Activated CD4-positive, alpha-beta T cell treated with anti-CD3 and anti-CD28 coated beads, Interleukin-2, amount 50 U/mL, for 16 hours (primary cell): ENCODE measurements at regions not wholly inside any gene's neighbourhood (a gene's known extent, or its start where the extent isn't known, plus 50 kb on each side); places are given as distances from the start of the nearest gene placed in this dataset.

Experiments used
- DNase-seq: peaks from one replicate; pipeline ENCODE4 v3.0.0-alpha.2; 2020

DNA sequence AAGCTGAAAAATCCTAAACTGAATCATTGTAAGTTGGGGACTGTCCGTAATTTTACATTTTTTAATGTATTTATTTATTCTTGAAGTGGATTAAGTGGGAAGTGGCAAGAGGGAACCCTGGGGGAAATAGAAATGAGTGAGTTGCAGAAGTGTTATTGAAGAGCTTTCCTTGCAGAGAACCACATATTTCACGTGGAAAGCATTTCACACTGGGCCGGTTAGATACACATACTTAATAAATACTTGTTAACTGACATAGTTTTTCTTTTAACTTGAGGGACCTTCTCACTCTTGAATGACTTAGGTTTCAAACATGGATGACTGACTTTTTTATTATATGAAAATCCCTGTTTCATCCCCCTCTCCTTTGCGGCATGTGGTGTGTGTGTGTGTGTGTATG lies 239.3 kb downstream of the LMO4 start:
- DNase-seq: no peak

DNA sequence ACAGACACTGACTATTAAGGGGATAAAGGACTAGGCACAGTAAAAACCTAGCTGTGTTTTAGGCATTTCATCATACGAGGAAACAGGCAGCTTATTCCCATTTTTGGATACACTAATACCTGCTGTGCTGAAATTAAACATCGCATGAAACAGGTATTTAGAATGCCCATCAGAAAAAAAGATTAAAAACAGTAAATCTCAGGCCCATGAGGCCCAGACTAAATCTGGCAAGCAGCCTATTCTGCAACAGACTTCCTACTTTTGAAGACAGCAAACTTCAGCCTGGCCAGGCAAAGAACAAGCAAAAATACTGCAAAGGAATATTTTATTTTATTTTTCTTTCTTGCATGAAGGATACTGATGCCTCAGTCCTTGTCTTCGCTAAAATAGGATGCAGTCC lies 240.2 kb downstream of the LMO4 start:
- DNase-seq: no peak

DNA sequence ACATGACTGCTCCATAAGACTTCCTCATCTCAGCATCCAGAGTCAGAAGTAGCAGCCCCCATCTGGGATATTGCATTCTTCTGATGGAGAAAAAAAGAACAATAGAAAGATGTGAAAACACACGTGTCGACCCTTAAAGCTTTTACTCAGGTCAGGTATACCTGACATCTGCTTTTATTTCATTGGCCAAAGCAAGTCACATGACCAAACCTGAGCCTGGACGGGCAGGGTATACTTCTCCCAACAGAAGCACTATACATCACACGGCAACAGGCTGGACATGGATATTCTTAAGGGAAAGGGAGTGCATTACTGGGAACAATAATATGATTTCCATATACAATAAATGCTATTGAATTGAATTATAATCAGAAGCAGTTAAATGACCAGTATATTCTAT lies 243.3 kb downstream of the LMO4 start:
- no peak for DNase-seq

DNA sequence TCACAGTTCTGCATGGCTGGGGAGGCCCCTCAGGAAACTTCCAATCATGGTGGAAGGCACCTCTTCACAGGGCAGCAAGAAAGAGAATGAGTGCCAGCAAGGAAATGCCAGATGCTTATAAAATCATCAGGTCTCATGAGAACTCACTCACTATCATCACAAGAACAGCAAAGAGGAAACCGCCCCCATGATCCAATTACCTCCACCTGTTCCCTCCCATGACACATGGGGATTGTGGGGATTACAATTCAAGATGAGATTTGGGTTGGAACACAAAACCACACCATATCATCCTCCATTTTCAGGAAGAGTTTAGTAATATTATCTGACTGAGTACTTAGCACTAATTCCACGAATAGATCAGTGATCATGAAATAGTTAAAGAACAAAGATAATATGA lies 244.2 kb downstream of the LMO4 start:
- DNase-seq: no peak

DNA sequence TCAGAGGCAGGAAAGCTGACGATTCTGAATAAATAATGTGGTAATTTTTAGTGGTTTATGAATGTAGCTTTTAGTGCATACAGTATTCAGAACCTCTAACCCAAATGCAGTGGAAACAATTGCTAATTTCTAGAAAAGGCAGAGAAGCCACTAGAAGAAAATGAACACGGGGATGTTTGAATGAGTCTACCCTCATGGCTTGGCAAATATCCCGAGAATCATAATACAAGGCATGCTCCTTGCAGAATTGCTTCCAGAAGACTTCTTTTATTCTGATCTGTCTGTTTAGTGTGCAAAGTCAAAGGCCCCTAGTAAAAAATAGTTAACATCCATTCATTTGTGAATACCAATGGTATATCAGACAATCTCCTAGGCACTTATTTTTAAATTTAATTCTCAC lies 246.8 kb downstream of the LMO4 start:
- no peak for DNase-seq

DNA sequence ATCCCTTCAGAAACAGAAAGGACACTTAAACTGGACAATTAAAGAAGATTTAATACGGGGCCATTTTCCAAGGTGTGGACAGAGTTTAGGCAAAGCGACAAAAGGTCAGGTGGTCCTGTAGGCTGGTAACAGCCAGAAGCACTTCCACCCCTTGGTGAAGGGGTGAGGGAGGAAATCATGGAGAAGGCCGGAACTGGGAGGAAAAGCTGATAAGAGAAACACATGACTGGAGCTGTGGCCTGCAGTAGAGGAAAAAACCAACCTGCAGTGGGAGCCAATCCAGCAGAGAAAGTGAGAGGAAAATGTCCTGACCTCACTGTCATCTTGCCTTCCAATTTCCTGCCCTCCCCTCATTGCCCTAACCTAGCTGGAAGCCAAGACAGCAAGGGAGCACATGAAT lies 249.8 kb downstream of the LMO4 start:
- DNase-seq: no peak

DNA sequence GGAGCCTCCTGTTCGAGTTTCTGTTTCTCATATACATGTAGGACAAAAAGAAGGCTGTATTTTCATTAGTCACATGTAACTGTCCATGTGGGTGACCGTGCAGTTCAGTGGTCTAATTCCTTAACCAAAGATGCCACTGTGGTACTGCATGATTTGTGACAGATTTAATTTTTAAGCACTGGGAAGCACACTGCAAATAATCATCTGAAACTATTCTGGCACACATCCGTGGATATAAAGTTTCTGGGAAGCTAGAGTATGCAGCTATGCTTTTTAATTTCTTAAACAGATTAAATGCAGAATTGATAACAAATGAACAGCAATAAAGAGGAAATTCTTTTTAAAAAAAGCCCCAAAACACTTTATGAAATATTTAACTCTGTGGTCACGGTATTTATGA lies 254.8 kb downstream of the LMO4 start:
- DNase-seq: no peak

DNA sequence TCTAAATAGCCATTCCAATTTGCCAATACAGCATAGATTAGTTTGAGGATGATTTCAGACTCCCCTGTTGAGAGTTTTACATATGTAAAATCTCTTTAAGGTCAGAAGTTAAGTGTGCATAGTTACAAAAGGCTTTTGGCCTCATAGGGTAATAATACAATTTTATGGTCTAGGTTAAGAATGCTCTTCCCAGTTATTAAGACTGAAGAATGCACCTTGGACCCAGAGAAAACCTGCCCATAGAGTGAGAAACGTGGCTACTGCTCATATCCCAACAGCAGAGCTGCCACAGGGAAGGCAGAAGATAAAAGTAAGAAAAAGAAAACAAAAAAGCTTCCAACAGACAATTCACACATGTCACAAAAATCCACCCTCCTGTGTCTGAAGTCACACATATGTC lies 255.9 kb downstream of the LMO4 start:
- DNase-seq: no peak

DNA sequence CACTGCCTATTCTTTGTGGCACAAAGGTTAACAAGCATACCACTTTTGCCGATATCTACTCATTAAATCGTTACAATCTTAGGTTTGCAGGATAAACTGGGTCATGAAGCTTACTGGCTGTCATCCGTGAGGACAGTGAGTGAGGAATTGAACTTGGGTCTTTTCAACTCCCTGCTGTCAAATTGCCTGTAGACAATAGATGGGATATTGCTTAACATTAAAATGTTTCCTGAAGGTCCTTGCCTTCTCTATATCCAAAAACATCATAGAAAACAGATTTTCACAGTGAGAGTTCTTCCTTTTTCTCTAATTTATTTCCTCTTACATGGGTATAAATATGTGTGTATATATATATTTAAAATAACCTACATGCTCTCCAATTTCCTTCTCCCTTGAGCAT lies 257.8 kb downstream of the LMO4 start:
- DNase-seq: no peak

DNA sequence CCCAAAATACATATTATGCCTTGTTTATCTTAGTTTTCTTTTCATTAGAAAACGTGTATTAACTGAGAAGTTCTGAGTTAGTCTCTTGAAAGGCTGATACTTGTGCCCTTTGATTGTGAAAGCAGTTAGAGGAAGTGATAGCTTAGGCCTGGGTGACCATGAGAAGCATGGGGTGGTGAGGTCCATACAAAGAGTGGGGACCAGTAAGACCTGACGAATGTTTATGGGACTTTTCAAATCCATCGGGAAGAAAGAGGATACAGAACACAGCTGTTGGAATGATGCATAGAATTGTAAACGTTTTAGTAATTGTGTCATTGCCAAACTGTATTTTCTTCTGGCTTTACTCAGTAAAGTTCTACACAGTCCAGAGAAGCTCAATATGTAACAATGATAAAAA lies 259.8 kb downstream of the LMO4 start:
- no peak for DNase-seq

DNA sequence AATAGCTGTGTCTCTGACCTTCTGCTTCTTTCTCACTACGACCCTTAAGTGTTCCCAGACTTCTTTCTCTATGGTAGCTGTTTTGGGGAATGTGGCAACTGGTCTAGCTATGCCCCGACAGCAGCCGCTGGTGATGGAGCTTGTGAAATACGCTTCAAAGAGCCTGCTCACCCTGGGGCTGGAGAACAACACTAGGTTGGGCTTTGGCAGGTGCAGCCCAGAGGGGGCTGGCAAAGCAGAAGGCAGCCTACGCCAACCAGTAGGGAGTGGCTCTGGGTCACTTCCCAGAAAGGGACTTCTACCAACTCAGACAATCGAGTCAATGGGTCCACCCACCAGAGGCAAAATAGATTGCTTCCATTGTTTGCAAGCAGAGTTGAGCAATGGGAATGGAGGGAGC lies 262.8 kb downstream of the LMO4 start:
- DNase-seq: no peak

DNA sequence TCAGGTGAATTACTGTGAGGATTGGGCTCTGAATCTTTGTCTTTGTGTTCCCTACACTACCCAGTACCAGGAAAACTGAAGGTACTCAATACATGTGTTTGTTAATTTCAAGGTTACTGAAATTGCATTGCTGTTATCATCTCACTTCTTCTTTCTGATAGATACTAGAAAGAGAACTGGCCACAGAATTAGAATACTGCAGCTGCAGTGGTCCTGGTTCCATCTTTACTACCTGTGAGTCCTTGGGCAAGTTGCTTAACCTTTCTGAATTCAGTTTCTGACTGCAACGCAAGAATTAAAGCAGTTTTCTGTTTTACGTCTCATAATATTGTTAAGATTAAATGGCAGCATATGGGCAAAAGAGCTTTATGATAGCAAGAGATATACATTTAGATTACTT lies 263.5 kb downstream of the LMO4 start:
- no peak for DNase-seq

DNA sequence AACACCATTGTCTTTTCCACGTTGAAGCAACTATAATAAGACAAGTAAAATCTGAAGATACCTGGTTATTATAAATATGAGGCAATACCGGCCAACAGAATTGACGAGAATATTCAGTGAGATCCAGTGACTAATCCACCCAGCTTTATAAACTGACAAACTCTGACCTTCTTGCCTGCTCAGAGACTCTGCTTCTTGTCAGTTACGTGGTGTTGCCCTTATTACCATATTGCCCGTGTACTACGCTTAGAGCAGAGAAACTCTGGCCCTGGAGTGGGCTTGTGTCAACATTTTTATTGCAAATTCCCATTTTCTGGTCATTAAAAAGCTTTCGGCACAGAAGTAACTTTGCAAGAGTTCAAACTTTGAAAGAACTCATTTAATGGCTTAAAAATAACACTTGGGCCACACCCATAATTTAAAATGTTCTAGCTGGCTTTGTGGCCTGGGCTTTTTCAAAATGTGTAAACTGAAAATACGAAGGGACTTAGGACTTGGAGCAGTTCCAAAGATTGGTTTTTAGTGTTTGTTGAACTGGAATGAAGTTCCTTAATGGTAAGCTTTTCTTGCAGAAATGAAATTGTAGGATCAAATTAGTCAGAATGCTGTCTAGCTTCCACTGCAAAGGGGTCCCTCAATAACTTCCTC lies 266.2 kb downstream of the LMO4 start:
- DNase-seq: no peak

DNA sequence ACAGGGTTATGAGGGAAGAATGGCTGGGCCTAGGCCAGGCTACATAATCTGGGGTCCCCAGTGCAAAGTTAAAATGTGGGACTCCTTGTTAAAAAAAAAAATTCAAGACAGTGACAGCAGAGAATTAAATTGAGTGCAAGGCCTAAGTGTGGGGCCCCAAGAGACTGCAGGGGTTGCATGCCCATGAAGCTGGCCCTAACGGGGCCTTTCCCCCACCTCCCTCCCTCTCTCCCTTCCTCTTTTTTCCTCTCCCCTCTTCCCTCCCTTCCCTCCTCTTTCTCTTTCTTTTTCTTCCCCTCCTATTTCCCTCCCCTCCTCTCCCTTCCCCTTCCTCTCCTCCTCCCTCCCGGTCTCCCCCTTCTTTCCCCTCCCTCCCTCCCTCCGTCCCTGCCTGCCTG lies 266.7 kb downstream of the LMO4 start:
- DNase-seq: no peak

DNA sequence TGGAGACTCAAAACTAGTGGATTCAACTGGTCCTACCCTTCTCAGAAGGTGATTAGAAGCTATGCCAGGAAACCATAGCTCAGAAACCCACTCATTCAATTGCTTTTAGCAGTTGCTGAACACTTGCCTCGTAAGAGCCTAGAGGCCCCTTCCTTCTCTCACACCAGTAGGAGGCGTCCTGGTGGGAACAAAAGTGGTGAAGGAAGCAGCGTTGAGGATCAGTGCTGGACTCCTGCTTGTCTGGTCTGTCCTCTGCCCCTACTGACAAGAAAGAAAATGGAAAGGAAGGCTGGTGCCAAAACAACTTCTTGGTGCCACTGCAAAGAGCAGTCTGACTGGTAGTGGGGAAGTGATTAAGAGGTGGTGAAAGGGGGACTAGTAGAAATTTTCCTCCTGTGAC lies 269.7 kb downstream of the LMO4 start:
- DNase-seq: no peak

DNA sequence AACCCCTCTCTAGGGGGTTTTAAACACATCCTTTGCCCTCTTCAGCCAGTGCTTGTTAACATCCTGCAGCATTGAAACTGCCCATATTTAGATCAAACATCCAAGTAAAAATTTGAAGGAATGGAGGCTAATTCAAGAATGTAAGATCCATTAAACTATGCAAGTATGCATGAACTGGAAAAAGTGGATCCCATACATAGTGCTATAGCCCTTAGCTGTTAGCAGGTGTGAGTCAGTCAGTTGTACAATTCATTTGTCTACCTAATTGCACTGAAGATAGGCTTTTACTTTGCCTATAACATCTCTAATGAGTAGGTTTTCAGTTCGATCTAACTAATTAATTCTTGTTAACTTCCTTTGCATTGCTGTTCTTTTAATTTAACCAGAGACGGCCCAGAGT lies 270.9 kb downstream of the LMO4 start:
- DNase-seq: no peak

DNA sequence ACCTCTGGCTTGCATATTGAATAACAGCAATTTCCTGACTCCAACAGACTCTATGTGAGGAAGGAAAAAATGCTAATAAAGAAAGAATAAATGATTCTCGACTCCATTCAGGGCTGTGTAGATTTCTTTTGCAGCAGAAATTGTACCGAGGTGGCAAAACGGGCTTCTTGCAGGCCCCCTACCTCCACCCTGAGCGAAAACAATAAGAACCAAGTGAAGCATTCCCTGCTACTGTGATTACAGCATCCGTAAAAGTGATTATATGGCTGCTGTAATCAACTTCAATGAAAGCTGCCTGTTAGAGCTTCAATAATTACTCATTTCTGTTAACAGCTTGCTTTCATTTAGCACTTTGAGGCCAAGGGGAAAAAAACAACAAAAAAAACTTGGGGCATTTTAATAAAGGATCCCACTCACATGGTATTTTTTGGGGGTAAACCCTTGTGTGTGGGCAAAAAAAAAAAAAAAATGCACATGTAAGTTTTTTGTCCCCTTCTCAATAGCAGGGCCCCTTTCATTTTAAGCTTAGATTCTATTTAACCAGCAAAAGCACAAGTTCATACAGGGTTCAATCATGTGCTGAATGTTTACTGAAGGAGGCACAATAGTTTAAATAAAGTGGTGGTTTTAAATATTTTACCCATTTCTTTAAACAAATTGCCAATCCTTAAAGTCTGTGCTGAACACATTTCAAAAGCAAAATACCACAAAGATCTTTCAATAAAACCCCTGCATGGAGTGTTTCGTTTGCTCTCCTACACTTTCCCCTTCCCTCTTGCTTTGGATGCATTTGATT lies 271.6 kb downstream of the LMO4 start:
- no peak for DNase-seq

DNA sequence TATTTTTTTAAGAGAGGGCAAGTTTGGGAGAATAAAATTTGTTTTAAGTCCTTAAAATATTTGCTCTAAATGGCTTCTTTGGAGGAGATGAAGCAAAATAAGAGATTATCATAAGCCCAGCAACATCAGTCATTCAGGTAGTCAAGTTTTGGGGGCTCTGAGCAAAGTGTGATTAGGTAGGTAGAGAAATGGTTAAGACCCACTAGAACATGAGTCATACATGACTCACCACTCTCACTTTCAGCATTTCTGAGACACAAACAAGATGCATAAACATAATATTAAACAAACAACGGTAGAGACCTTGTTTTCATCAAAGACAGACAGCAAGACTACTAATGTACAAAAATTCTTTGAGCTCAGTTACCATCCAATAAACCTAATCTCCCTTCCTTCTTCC lies 272.2 kb downstream of the LMO4 start:
- DNase-seq: peak; percentile 5

DNA sequence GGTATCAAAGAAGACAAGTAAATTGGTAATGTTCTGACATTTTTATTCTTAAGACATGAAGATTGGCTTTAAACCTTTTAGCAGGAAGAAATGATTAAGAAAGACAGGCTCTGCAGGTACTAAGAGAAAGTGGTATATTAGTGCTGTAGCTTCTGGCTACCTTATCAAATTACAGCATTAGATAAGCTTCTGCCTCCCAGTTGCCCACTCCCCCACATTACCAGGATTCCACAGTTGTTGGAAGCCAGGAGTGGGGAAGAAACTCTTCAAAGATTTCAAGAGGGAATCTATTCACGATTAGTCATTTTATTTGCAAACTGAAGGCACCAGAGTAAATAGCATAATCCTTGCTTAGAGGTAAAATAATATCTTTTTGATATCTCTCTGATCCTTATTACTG lies 274.9 kb downstream of the LMO4 start:
- no peak for DNase-seq

DNA sequence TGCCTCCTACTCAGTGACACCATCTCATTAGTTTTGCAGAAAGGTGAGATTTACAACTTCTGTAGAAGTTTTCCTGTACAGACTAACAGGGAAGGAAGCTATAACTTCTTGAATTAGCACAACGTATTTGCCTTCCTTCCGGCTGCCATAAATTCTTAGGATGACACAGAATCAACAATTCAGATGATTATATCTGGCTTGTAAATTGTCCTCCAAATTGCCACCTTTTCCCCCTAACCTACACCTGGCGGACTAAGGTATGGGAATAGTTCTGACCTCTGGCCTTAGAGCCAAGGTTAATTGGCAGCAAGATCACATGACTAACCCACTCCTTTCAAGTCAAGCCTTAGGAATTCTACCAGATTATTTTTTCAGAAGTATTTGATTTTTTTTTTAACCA lies 284.3 kb downstream of the LMO4 start:
- DNase-seq: no peak

DNA sequence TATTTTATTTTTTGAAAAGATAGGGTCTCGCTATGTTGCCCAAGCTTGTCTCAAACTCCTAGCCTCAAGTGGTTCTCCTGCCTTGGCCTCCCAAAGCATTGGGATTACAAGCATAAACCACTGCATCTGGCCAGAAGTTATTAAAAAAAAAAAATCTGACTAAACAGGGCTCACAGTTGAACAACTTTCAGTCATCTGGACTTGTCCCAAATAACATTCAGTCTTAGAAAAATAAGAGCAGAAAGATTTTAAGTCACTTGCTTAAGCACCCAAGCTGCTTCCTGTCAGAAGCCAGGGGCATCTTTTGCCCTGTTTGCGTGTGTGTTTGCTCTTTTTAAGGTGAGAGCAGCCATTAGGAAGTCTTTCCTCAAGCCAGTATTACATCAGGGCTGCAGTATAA lies 286.8 kb downstream of the LMO4 start:
- no peak for DNase-seq

DNA sequence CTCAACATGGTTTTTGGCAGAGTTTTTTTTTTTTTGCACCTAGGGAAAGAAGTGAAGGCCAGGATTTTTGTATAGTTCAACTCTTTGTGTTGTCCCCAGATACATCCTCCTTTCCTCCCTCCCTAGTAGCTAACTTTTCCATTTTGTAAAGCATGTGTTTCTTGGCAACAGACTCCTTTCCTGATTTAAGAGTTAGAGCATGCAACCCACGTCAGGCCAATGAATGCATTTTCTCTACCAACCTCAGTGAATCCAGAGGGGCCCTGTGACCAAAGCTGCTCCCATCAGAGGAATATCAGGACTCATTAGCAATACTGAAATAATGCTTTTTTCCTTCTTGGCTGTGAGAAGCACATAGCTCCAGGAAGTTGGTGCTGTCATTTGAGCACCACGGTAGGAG lies 287.2 kb downstream of the LMO4 start:
- no peak for DNase-seq

DNA sequence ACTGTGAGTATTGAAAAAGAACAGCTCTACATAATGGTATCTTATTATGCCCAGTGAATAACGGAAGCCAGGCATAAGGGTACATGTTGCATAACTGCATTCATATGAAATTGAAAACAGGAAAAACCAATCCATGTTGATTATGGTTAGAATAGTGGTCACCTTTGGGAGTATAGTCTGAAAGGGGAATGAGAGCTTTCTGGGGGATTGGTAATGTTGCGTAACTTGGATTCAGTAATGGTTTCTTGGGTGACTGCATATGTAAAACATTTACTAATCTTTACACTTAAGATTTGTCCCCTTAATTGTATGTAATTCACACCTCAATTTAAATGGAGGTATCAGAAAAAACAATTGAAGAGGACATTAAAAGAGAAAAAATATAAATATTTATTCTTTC lies 292.1 kb downstream of the LMO4 start:
- DNase-seq: no peak

DNA sequence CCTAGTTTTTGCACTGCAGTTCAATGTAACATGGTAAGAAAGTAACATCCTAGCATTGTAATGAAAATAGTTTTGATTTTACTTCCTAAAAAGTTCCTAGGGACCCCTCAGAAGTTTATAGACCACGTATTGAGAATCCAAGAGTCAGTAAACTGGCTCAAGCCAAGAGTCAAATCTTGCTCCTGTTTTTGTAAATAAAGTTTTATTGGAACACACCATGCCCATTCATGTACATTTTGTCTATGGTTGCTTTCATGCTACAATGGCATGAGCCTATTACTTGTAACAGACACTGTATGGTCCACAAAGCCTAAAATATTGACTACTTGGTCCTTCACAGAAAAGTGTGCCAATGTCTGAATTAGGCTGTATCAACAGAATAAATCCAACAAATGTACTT lies 301.0 kb downstream of the LMO4 start:
- DNase-seq: no peak

DNA sequence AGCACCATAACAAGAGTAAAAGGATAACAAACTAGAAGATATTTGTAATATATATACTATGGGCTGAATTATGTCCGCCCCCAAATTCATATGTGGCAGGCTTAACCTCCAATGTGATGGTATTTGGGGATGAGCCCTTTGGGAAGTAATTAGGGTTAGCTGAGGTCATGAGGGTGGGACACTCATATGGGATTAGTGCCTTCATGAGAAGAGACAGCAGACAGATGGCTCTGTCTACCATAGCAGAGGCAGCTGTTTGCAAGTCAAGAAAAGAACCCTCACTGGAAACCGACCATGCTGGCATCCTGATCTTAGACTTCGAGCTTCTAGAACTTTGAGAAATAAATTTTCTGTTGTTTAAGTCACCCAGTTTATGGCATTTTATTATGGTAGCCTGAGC lies 303.6 kb downstream of the LMO4 start:
- no peak for DNase-seq
